NCI-H2196 (cell line): ENCODE measurements at regions not wholly inside any gene's neighbourhood (a gene's known extent, or its start where the extent isn't known, plus 50 kb on each side); places are given as distances from the start of the nearest gene placed in this dataset.

ENCODE experiments used
- DNase-seq: peaks from one replicate; lab custom pipeline; 2025; ENCODE audit not compliant: unreplicated experiment; lab: John Stamatoyannopoulos, UW

DNA sequence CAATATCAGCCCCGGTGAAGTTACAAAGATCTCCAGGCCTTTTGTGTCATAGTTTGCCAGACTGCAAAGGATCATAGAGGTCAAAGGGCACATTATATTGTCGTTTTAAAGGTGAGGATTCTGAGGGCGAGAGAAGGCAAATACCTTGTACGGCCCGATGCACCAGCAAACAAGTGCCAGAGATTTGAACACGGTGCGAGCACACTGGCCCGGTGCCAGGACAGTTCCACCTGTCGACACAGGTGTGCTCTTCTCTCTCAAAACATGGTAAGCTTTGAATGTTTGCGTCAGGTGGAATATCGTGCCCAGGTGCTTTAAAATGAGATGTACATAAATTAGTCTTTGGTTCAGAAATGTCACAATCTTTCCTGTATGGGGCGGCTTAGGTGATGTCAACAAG, 776.1 kb upstream of the ID2 start:
- peak; percentile 26 for DNase-seq

GRCh38 chr2:7906431-7906830, 775.4 kb upstream of the ID2 start:
- no peak for DNase-seq

DNA sequence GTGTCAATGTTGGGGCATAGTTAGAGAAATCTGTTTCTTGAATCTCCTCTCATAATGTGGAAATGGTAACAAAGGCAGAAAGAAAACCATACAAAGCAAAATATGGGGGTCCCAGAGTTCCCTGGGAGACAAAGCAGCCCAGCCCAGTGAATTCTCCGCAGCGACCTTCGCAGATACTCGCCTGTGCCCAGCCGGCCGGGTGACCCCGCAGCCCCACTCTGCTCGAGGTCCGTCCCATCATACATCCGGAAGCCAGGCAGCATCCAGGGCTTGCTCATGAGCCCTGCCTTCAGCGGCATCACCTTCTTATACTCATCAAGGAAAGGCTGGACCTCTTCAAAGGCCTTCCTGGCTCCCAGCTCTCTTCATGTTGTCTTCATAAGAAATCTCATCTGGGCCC, 774.8 kb upstream of the ID2 start:
- DNase-seq, result no peak

DNA sequence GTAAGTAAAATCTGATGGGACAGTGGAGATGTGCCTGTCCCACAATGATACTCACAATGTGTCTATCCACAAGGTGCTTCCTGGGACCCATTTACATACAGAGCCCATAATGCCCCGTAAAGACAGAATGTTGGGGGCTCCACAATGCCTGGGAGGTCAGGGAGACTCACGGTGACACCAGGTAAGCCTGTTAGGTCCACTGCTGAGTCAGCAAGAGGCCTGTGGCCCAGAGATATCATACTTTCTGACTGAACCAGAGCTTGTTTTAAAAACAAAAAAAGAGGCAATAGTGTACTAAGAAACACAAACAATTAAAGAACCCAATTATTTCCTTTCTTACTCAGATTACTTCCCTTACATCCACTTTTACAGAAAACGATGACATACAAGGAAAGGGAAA, 771.1 kb upstream of the ID2 start:
- no peak for DNase-seq

DNA sequence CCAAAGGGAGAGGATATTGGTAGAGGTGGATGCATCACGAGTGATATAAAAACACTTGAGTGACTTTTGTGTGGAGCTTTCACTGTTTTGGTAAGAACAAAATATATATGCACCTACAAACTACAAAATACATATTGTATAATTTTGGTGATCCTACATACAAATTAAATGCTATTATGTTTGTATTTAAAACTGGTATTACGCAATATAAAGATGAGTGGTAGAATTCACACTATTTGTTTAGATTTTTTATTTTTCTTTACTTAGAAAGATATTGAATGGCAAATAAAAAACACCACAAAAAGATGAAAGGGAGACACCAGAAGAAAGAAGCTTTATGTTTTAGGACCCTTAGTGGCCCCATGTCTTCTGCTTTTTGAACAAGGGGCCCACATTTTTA, 770.7 kb upstream of the ID2 start:
- DNase-seq, result no peak

- no peak for DNase-seq
These were observed 767.9 kb upstream of the ID2 start for GRCh38 chr2:7913974-7914373.

DNA sequence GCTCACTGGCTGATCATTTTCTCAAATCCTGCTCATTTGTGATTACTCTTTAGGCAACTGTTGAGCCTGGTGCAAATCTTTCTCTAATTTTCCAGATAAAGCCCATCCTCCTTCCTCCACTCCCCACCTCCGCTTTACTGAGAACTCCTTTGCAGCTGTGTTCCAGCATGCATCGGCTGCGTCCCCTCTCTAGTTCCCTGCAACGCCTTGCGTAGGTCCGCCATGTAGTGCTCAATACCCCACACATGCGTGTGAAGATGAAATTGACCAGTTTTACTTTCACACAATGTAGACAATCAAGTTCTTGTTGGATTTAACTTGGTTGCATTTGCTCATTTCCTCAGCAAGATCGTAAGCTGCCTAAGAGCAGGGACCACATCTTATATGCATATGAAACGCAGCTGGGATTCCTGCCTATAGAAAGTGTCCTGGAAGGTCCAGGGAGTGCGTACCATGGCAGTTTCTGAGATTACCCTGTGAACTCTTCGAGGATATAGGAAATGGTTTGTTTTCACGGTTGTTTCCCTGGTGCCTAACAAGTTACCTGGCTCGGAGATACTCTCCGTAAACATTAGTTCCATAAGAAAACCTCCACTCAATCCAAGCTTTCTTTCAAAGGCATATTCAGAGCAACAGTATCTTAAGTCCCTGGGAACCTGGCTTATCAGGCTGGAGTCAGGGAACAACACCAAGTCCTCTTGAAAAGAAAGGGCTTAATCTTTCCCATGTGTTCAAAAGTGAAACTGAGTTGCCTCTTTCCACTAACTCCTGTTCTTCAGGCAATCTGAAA, 766.4 kb upstream of the ID2 start:
- no peak for DNase-seq

GRCh38 chr2:7916670-7917069, 765.2 kb upstream of the ID2 start:
- DNase-seq, result no peak

GRCh38 chr2:7919510-7919909, 762.3 kb upstream of the ID2 start:
- DNase-seq, result no peak

DNA sequence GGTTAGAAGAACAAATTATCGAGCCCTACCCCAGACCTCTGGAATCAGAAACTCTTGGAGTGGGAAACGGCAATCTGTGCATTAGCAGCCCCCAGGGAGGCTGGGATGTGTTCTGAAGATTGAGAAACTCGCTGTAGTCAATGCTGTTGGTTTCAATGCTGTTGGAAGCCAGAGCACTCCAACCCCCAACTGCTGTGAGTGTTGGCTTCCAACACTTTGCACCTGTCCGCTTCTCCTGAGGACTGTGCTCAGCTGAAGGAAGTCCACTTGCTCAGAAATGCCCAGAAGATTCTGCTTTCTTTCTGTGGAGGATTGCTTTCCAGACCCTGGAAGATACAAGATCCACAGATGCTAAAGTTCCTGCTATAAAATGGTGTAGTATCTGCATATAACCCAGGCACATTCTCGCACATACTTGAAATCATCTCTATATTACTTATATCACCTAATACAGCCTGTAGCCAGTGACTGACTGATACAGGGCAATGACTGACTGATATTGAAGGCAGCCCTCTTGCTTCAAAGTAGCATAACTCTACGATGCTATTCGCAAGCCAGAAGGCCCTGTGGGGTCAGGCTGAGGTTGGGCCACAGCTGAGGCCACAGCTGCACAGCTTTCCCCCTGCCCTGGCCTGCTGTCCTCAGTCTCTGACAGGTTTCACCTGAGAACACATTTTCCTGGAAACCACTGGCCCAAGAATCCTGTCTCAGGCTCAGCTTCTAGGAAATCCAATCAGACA, 757.7 kb upstream of the ID2 start:
- no peak for DNase-seq

GRCh38 chr2:7925506-7925905, 756.4 kb upstream of the ID2 start:
- no peak for DNase-seq

DNA sequence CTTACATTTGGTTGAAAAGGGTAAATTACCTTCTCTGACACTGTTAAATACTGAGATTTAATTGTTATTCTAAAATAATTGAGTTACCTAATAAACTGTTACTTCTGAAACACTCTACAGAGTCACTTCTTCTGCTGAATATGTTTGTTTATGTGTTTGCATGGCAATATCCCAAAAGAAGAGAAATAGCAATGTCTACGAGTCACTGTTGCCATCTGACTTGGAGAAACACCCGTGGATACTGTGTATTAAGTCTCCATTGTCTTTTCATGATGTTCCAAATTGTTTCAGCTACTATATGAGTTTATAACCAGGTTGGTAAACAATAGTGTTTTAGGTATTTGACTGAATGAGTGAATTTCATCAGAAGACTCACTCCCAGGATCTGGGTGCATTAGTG, 754.2 kb upstream of the ID2 start:
- DNase-seq, result no peak

DNA sequence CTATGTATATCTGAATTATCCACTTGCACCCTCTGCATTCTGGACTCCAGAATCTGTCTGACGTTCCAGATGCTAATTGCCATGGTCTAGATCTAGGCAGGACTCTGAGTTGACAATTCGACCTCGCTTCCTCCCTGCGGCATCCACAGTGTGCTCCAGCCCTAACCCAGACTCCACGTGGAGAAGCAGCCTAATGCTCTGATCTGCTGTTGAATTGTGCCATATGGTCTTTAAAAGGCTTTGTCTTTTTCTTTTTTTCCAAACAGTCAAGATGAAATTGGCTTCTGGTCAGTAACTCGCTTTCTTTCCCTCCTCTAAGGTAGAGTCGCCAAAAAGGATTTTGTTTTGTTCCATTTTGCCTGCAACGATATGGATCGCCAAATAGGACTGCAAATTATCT, 752.6 kb upstream of the ID2 start:
- DNase-seq, result no peak

DNA sequence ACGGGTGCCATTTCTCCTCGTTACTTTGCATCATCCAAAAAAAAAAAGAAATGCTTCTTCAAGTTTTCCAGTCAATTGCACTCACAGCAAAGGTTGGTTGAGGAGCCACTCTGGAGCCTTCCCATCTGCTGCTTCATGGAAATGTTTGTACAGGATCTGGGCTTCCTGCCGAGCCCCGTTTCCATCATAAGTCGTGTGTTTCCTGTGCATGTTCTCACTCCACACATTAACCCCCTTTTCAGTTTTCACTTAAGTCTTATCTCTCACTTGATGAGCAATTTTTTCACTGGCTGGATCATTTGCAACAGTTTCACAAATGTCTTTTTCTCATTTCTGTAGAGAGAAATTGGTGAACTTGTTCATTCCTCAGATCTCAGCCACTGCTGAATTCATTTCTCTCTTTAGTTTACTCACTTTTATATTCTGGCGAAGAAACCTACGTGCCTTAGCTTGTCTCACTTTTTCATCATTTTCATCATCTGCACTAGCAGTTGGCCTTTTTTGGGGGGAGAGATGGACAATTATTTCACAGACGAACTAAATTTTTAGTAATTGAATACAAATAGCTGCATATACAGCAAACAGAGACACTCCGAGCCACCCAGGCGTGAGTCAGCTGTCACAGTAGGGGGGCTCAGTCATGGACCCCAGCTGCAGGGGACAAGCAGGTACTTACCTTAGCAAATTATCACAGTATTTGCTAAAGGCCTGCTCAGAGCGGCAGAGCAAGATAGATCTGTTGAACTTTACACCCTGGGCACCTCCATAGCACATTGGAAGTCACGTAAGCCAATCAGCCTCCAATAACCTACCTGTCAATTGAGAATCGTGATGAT, 750.8 kb upstream of the ID2 start:
- no peak for DNase-seq

GRCh38 chr2:7931808-7932207, 750.0 kb upstream of the ID2 start:
- DNase-seq, result no peak

DNA sequence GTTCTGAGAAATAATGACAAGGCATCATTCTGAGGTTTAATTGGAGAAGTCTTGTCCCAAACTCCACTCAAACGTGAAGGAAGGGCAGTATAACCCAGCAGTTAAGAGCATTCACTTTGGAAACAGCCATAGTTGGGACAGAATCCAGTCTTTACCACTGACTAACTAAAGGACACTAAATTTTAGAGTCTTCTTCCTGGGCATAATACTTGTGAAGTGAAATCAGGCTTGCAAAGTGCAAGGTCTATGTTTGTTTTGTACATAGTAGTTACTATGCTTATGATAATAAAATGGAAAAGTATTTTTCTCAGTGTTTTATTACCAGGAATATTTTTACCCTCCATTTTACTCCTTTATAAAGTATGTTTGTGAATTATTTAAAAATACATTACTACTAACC, 748.2 kb upstream of the ID2 start:
- DNase-seq, result no peak

- DNase-seq, result no peak
These were observed 747.4 kb upstream of the ID2 start for GRCh38 chr2:7934476-7934875.

GRCh38 chr2:7937082-7937481, 744.8 kb upstream of the ID2 start:
- DNase-seq, result no peak

GRCh38 chr2:7940723-7941122, 741.1 kb upstream of the ID2 start:
- DNase-seq, result no peak

- DNase-seq, result no peak
These were observed 738.4 kb upstream of the ID2 start for GRCh38 chr2:7943446-7943845.

DNA sequence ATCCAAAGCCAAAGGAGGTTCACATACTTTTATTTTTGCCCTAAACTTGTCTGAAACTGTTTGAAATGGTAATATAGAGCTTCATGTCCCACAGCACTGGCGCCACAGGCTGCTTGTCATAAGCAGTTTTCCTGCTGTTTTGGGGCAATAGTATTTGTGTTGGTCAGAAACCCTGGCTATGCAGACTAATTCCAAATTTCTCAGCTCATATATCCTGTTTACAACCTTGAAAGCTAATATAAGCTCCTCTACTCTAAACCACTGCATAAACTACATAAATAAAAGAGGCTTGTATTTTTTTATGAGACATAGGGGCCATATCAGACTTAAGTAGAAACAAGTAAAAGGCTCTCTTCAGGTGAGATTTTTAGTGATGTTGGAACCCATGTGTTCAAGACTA, 736.8 kb upstream of the ID2 start:
- DNase-seq, result no peak
